Right renal pelvis (tissue), 4 donors: ENCODE measurements at regions not wholly inside any gene's neighbourhood (a gene's known extent, or its start where the extent isn't known, plus 50 kb on each side); places are given as distances from the start of the nearest gene placed in this dataset.
"Not testable (repeated sequence)": the region's sequence is repeated elsewhere in the genome, so short reads cannot be mapped to it uniquely, and the experiment has no call there.

Experiments
- DNase-seq, 4 donors: peaks; one replicate each; pipeline ENCODE4 v3.0.0-alpha.2; 2013; ENCODE audit warnings: low read depth in 4 of 4, low spot score in 3 of 4, missing footprints in 1 of 4

- no peak for DNase-seq
These were observed 69.7 kb downstream of the DLL1 start for GRCh38 chr6:170221052-170221752.

- not testable (repeated sequence) for DNase-seq
These were observed 77.2 kb downstream of the DLL1 start for GRCh38 chr6:170213637-170214018.

GRCh38 chr6:170212956-170213636, 77.8 kb downstream of the DLL1 start:
- DNase-seq = no peak

DNA sequence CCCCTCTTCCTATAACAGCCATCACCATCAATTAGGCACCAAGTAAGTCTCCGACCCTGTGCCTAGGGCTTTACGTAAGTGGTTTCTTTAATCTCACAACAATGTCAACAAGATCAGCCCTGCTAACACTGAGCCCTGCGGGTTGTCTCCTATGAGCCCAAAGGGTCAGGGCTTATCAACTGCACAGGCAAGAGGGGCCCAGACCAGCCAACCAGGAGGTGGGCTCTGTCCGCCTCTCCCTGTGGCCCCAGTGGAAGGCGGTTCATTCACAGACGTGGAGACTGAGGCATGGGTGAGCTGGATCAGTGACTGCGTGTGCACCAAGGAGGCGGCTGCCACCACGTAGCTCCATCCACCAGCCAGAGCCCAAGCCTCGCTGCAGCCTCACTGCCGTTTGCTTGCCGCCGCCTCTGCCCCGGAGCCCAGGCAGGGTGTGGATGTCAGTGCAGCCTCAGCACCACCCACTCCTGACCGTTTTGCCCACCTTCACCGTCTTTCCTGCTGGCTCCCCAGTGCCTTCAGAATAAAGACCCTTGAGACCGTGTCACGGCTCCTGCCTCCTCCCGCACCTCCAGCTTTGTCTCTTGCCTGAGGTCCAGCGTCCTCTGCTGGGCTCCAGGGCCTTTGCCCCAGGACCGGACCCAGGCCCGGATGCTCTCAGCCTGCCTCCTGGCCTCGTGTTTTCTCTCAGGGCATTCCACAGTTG, 78.7 kb downstream of the DLL1 start:
- no peak for DNase-seq

DNA sequence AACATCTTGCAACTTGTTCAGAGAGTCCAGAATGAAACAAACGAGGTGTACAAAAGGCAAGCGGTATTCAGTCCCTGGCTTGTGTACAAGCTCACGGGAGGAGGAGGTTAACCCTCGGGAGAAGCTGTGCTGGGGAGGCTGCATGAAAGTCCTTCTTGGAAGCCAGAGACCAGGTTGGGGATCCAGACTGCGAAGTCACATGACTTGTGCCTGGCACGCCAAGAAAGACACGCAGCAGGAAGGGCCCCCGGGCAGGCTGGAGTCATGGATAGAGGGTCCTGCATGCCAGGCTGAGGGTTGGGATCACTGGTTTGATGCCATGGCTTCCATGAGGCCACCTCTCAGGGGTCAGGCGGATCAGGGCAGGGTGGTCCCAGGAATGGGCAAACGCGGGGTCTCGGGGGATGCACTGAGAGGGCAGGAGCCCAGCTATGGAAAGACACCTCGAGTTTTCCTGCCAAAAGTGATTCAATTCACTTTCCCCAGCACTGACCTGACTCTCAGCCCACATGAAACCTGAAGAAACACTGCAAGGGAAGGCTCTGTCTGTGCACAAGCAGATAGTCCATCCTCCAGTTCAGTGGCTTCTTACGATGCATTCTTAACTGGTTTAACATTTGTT, 79.4 kb downstream of the DLL1 start:
- no peak for DNase-seq

DNA sequence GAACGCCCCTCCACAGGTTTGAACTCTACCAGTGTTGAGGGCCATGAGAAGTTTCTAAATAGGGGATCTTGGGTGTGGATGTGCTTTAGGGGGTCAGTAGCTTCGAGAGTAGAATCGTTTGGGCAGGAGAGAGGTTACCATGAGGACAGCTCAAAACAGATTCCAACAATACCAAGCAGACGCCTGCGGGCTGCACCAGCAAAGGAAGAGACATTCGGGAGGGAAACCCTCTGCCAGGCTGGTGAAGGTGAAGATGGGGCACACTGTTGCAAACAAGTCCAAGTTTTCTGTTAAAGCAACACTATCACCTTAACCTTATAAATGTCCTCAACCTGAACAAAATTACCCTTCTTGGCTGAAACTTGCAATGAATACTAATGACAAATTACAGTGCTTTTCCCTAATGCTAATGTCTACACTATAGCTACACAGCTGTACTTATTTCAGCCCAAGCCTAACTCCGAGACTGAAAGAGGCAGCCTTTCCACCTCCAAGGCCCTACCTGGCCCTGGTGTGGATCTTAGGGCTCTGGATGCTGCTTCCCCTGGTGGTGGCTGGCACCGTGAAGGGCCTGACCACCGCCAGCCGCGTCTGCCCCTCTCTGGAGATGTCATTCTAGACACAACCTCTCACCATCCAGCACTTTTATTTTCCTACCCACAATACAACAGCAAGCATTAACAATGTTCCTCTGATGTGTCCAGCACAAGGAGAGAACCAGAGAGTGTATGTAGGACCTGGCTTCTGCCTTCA, 80.1 kb downstream of the DLL1 start:
- no peak for DNase-seq

DNA sequence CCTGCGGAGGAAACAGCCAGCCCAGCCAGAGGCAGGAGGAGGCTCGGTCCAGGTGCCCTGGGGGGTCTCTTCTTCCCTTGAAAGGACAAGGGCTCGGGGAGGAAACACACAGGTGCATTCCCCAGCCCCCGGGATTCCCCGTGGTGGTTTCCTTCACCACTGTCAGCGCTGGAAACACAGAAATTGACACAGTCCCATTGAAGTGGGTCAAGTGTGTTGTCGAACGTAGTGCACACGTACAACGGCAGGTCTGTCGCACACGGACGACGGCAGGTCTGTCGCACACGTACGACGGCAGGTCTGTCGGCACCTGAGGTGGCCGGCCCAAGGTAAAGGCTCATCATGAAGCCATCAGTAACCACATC, 80.9 kb downstream of the DLL1 start:
- no peak for DNase-seq

GRCh38 chr6:170209354-170210025, 81.4 kb downstream of the DLL1 start:
- no peak for DNase-seq

- DNase-seq = no peak
These were observed 82.1 kb downstream of the DLL1 start for GRCh38 chr6:170208651-170209353.

GRCh38 chr6:170208182-170208601, 82.7 kb downstream of the DLL1 start:
- DNase-seq = no peak

DNA sequence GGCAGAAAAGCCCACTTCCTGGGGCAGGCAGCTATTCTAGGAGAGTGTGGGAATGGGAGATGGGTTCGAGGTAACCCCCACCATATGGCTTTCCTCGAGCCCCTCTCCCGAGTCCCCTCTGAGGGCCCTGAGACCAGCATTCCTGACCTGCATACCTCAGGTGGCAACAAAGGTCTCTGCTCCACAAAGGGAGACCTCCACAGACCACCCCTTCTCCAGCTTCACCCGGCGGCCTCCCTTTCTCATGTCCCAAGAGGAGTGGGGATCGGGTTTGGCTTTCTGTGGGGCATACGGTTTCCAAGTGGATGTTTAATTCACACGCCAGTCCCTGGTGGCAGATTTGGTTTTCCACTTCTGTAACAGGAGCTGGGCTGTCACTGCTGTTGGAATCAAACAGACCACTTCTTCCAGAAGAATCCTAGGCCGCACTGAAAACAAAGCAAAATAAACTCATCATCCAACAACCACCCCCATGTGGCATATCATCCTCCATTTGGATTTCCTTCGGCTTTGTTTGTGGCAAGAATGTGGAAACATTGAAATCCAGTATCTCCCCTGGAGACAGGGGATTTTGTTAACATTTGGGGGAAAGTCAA, 83.2 kb downstream of the DLL1 start:
- DNase-seq = no peak

- DNase-seq = no peak
These were observed 83.9 kb downstream of the DLL1 start for GRCh38 chr6:170206851-170207431.

GRCh38 chr6:170206317-170206621, 84.6 kb downstream of the DLL1 start:
- DNase-seq = no peak

GRCh38 chr6:170205534-170206316, 85.2 kb downstream of the DLL1 start:
- no peak for DNase-seq

- no peak for DNase-seq
These were observed 85.8 kb downstream of the DLL1 start for GRCh38 chr6:170205126-170205525.

GRCh38 chr6:170203212-170203611, 87.7 kb downstream of the DLL1 start:
- DNase-seq = no peak

DNA sequence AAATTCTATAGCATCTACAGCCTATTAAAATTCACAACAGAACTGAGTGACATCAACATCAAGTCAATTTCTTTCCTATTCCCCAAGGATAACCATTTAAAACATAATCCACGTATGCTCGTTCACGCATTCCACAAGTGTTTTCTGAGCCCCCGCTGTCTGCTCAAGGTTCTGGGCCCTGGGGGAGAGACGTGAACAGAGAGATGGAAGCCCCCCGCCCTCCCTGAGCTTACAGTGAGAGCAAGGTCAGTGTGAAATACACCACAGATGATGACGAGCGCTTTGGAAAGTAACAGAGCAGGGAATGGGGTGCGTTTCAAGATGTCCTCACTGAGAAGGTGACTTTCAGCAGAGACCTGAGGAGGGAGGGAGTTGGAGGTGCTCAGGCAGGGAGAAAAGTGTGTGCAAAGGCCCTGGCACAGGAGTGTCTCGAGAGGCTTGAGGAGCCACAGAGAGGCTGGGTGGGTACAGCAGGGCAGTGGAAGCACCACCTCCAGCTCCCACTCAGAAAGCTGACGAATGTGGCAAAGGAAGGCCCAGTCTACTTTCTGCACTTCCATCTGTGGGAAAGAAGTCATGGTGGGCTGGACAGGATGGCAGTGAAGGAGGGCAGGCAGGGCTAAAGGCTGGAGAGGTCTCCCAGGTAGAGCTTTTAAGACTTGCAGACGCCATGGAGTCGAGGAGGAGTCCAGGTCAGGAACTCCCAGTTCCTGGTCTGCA, 88.3 kb downstream of the DLL1 start:
- no peak for DNase-seq

DNA sequence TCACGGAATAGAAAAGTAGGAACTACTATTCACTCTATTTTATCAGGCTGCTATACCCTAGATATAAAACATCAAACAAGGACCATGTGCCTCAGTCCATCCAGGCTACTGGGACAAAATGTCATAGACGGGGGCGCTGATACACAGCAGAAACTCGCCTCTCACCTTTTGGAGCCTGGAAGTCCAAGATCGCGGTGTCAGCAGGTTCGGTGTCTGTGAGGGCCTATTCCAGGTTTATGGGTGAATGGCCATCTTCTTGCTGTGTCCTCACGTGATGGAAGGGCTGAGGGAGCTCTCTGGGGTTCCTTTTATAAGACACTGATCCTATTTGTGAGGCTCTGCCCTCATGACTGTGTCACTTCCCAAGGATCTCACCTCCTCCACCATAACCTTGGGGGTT, 89.5 kb downstream of the DLL1 start:
- DNase-seq = no peak
